OCI-LY7 (cell line): ENCODE measurements at regions not wholly inside any gene's neighbourhood (a gene's known extent, or its start where the extent isn't known, plus 50 kb on each side); places are given as distances from the start of the nearest gene placed in this dataset.

ENCODE experiments used
- BruUV-seq: library from RNA; stranded (reverse); fragments of 400-500 nt; replicated peaks from 2 replicates; lab custom pipeline; 2021; lab: Mats Ljungman, UMichigan
- CTCF ChIA-PET: fragments of 300-600 bp; sonication (Branson Sonifier 250); formaldehyde crosslinking; loops from one replicate; lab custom pipeline; 2022; ENCODE audit warnings: antibody characterized with exemption; ENCODE audit not compliant: unreplicated experiment; lab: Charles Lee
- POLR2A ChIA-PET: fragments of 300-600 bp; sonication (Branson Sonifier 250); formaldehyde crosslinking; loops from one replicate; lab custom pipeline; 2022; ENCODE audit warnings: antibody characterized with exemption; lab: Charles Lee
- DNase-seq: peaks from one replicate; pipeline ENCODE4 v3.0.0-alpha.2; 2015; ENCODE audit warnings: low spot score
- H2AFZ ChIP-seq: fragments of 200-600 bp; sonication (generic), shearing (Covaris generic); 2 replicates; pipeline ENCODE4 v1.6.1; 2014; ENCODE audit warnings: mild to moderate bottlenecking, antibody characterized with exemption, low read length, moderate library complexity
- H3K27ac ChIP-seq: fragments of 200-600 bp; sonication (generic); 2 replicates; pipeline ENCODE4 v1.5.1; 2014; ENCODE audit warnings: mixed run types, low read depth, mild to moderate bottlenecking, moderate library complexity, low read length, inconsistent platforms; ENCODE audit not compliant: poor library complexity, severe bottlenecking
- H3K36me3 ChIP-seq: fragments of 200-600 bp; sonication (generic); 2 replicates; pipeline ENCODE4 v1.6.1; 2014; ENCODE audit warnings: mild to moderate bottlenecking, antibody characterized with exemption, low read length, moderate library complexity, mixed read lengths; ENCODE audit not compliant: insufficient read depth
- H3K4me1 ChIP-seq: fragments of 200-600 bp; sonication (generic); 2 replicates; pipeline ENCODE4 v1.5.1; 2014; ENCODE audit warnings: mild to moderate bottlenecking, low read length; ENCODE audit not compliant: insufficient read depth, poor library complexity, severe bottlenecking
- H3K4me2 ChIP-seq: fragments of 200-600 bp; sonication (generic); 2 replicates; pipeline ENCODE4 v1.6.1; 2014; ENCODE audit warnings: mild to moderate bottlenecking, low read length
- H3K4me3 ChIP-seq: fragments of 200-600 bp; sonication (generic); 2 replicates; pipeline ENCODE4 v1.5.1; 2014; ENCODE audit warnings: mild to moderate bottlenecking, low read depth, low read length; ENCODE audit not compliant: poor library complexity, severe bottlenecking
- H3K79me2 ChIP-seq: fragments of 200-600 bp; sonication (generic); 2 replicates; pipeline ENCODE4 v1.6.1; 2016; ENCODE audit warnings: low read depth, mild to moderate bottlenecking, low read length, moderate library complexity, mixed read lengths; ENCODE audit not compliant: insufficient read depth
- H3K9me2 ChIP-seq: fragments of 200-600 bp; sonication (generic); 2 replicates; pipeline ENCODE4 v1.6.1; 2016; ENCODE audit warnings: mild to moderate bottlenecking, low read length, mixed read lengths; ENCODE audit not compliant: insufficient read depth
- H3K9me3 ChIP-seq: fragments of 200-600 bp; sonication (generic); 2 replicates; pipeline ENCODE4 v1.6.1; 2014; ENCODE audit warnings: mild to moderate bottlenecking, mixed run types, low read length, mixed read lengths
- H4K20me1 ChIP-seq: fragments of 200-600 bp; sonication (generic); 2 replicates; pipeline ENCODE4 v1.6.1; 2014; ENCODE audit warnings: mild to moderate bottlenecking, antibody characterized with exemption, low read length, moderate library complexity, mixed read lengths; ENCODE audit not compliant: insufficient read depth
- CTCF ChIP-seq: fragments of 200-600 bp; sonication (generic); conservative IDR thresholded peaks from 2 replicates; pipeline ENCODE4 v1.5.1; 2014; ENCODE audit warnings: mild to moderate bottlenecking, antibody characterized with exemption, low read length, moderate library complexity, mixed read lengths
- EZH2phosphoT487 ChIP-seq: fragments of 200-600 bp; sonication (generic); IDR thresholded peaks from 2 replicates; pipeline ENCODE4 v1.6.1; 2018; ENCODE audit warnings: low read depth, borderline replicate concordance, mild to moderate bottlenecking, mixed run types, antibody characterized with exemption, low read length, moderate library complexity, mixed read lengths
- intact Hi-C: fragments of 100-400 bp; cut with micrococcal nuclease; formaldehyde crosslinking; loops from one replicate; pipeline ENCODE4 v1.10.0; 2022; ENCODE audit not compliant: unreplicated experiment

- H3K79me2 ChIP-seq = no peaks in the 10 kb centered on the region
- H3K4me2 ChIP-seq = no peak overlapping the region
- H3K9me3 ChIP-seq = peaks cover 7% of the 10 kb centered on the region; the same call in 1 of the 2 replicates
- no TSS peak for BruUV-seq
- no peaks in the 10 kb centered on the region for H3K9me2 ChIP-seq
- no peak overlapping the region for H3K27ac ChIP-seq
- DNase-seq = no peak
- no peak overlapping the region for H3K4me3 ChIP-seq
- CTCF ChIA-PET = no interaction called here
- no peaks in the 10 kb centered on the region for H4K20me1 ChIP-seq
- intact Hi-C loops = no loop called here
- H3K36me3 ChIP-seq = no peaks in the 10 kb centered on the region; the same call in 1 of the 2 replicates
- TF ChIP-seq EZH2phosphoT487 (no peak), CTCF (no peak)
- POLR2A ChIA-PET = interaction anchor here (0.9 to 5.0 kb wide), 8 partner anchors 12 to 68 kb away, joined by 3 to 51 read pairs (median 6); no protein-coding TSS in a partner anchor
- peak overlapping the region; percentile 61; the same call in 1 of the 2 replicates for H2AFZ ChIP-seq
- peaks cover 23% of the 10 kb centered on the region for H3K4me1 ChIP-seq
These were observed 55.3 kb upstream of the STK17B start for GRCh38 chr2:196226707-196227065.

- peak overlapping the region; percentile 18; the same call in 1 of the 2 replicates for H3K4me2 ChIP-seq
- DNase-seq = no peak
- no TSS peak for BruUV-seq
- no peak overlapping the region for H3K27ac ChIP-seq
- no peaks in the 10 kb centered on the region for H3K36me3 ChIP-seq
- H4K20me1 ChIP-seq = no peaks in the 10 kb centered on the region
- H3K4me1 ChIP-seq = peaks cover 45% of the 10 kb centered on the region
- TF ChIP-seq EZH2phosphoT487 (no peak), CTCF (no peak)
- intact Hi-C loops = no loop called here
- no peaks in the 10 kb centered on the region for H3K9me2 ChIP-seq
- no peaks in the 10 kb centered on the region for H3K9me3 ChIP-seq
- H2AFZ ChIP-seq = peak overlapping the region; percentile 79
- ChIA-PET POLR2A (interaction anchor here (0.8 to 14.5 kb wide), 12 partner anchors 10 to 55 kb away, joined by 3 to 139 read pairs (median 12); no protein-coding TSS in a partner anchor), CTCF (interaction anchor here (1.5 kb wide), 1 partner anchor 9 kb away, joined by 5 read pairs; no protein-coding TSS in a partner anchor)
- H3K79me2 ChIP-seq = no peaks in the 10 kb centered on the region
- no peak overlapping the region for H3K4me3 ChIP-seq
These were observed 57.6 kb upstream of the STK17B start for GRCh38 chr2:196229013-196229412.

- Histone ChIP-seq H3K9me3 (no peaks in the 10 kb centered on the region; the same call in 1 of the 2 replicates), H3K36me3 (no peaks in the 10 kb centered on the region), H3K4me3 (no peak overlapping the region), H4K20me1 (no peaks in the 10 kb centered on the region), H3K79me2 (no peaks in the 10 kb centered on the region), H3K4me2 (no peak overlapping the region), H2AFZ (no peak overlapping the region), H3K4me1 (peaks cover 49% of the 10 kb centered on the region), H3K27ac (no peak overlapping the region), H3K9me2 (no peaks in the 10 kb centered on the region)
- intact Hi-C loops = no loop called here
- TF ChIP-seq EZH2phosphoT487 (no peak), CTCF (no peak)
- no TSS peak for BruUV-seq
- no peak for DNase-seq
- ChIA-PET POLR2A (interaction anchor here (0.7 to 14.5 kb wide), 11 partner anchors 10 to 883 kb away, joined by 3 to 139 read pairs (median 7); no protein-coding TSS in a partner anchor), CTCF (interaction anchor here (1.5 kb wide), 1 partner anchor 8 kb away, joined by 5 read pairs; no protein-coding TSS in a partner anchor)
These were observed 58.9 kb upstream of the STK17B start for GRCh38 chr2:196230061-196230854.
